Activated T-cell treated with anti-CD3 and anti-CD28 coated beads, Interleukin-2, amount 50 U/mL, for 4 hours (primary cell): ENCODE measurements at regions not wholly inside any gene's neighbourhood (a gene's known extent, or its start where the extent isn't known, plus 50 kb on each side); places are given as distances from the start of the nearest gene placed in this dataset.

Experiments
- ATAC-seq, 2 donors: fragments of 200-7000 bp; cut with Tn5 transposase; one replicate each; pipeline ENCODE4 v1.10.0; 2021
- DNase-seq: peaks from one replicate; pipeline ENCODE4 v3.0.0-alpha.2; 2020
- H3K27me3 Mint-ChIP-seq: one replicate; pipeline ENCODE4 v1.8.0; 2021; ENCODE audit warnings: low read depth, mixed read lengths
- H3K36me3 Mint-ChIP-seq: one replicate; pipeline ENCODE4 v1.8.0; 2022; ENCODE audit warnings: mixed read lengths; ENCODE audit not compliant: insufficient read depth
- H3K4me1 Mint-ChIP-seq: one replicate; pipeline ENCODE4 v1.8.0; 2021; ENCODE audit warnings: low read depth, mixed read lengths
- H3K4me3 Mint-ChIP-seq: one replicate; pipeline ENCODE4 v1.8.0; 2021; ENCODE audit warnings: mild to moderate bottlenecking, moderate library complexity, mixed read lengths
- H3K9me3 Mint-ChIP-seq: one replicate; pipeline ENCODE4 v1.8.0; 2021; ENCODE audit warnings: mixed read lengths

GRCh38 chr7:144936314-144936713, 100.5 kb upstream of the TPK1 start:
- Mint-ChIP-seq H3K4me3 (no peak overlapping the region), H3K27me3 (no peaks in the 10 kb centered on the region), H3K9me3 (peaks cover 5% of the 10 kb centered on the region), H3K36me3 (no peaks in the 10 kb centered on the region), H3K4me1 (no peaks in the 10 kb centered on the region)
- no peak for DNase-seq
- no peak for ATAC-seq

DNA sequence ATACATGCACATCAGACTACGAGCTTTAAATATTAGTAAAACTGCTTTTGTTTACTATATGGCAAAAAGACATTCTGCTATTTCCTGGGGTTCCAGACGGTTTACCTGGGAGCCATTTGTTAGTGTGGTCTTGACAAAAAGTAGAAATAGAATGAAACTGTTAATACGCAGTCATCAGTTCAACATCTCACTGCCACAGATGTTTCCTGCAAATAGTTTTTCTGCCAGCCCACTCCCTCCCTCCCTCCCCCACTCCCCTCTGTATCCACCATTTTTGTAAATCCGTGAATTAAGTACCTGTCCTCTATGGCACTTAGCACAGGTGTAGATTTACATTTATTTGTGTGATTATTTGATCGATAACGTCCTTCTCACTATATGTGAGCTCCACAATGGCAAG, 74.6 kb upstream of the TPK1 start:
- Mint-ChIP-seq H3K4me3 (no peak overlapping the region), H3K9me3 (no peaks in the 10 kb centered on the region), H3K4me1 (peaks cover 13% of the 10 kb centered on the region), H3K27me3 (peaks cover 2% of the 10 kb centered on the region), H3K36me3 (no peaks in the 10 kb centered on the region)
- DNase-seq: no peak
- no peak for ATAC-seq

GRCh38 chr7:144908943-144909556, 73.2 kb upstream of the TPK1 start:
- Mint-ChIP-seq H3K36me3 (no peaks in the 10 kb centered on the region), H3K4me3 (no peak overlapping the region), H3K4me1 (peaks cover 13% of the 10 kb centered on the region), H3K27me3 (peaks cover 2% of the 10 kb centered on the region), H3K9me3 (no peaks in the 10 kb centered on the region)
- DNase-seq (no peak), ATAC-seq (no peak)

DNA sequence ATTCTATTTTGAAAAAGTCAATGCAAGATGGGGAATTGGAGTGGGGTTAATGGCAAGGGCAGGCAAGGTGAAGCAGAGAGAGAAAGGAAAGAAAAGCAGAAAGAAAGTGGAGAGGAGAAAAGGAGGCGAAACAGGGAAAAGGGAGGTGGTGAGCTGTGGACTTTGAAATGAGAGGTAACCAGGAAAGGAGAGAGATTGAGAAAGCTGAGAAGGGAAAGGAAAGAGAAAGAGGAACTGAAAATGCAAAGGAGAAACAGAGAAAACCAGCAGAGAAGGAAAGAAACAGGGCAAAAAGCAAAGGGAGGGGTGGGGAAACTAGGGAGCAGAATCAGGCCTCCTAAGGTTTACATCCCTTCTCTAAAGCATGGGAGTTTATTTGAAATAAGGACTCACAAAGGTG, 72.5 kb upstream of the TPK1 start:
- Mint-ChIP-seq H3K4me3 (no peak overlapping the region), H3K27me3 (peaks cover 2% of the 10 kb centered on the region), H3K4me1 (peaks cover 13% of the 10 kb centered on the region), H3K36me3 (no peaks in the 10 kb centered on the region), H3K9me3 (no peaks in the 10 kb centered on the region)
- ATAC-seq (no peak), DNase-seq (no peak)

GRCh38 chr7:144907577-144907976, 71.7 kb upstream of the TPK1 start:
- ATAC-seq (no peak), DNase-seq (no peak)
- H3K4me3 Mint-ChIP-seq: no peak overlapping the region
- H3K4me1 Mint-ChIP-seq: peaks cover 13% of the 10 kb centered on the region
- H3K27me3 Mint-ChIP-seq: peaks cover 2% of the 10 kb centered on the region
- no peaks in the 10 kb centered on the region for H3K9me3 Mint-ChIP-seq
- no peaks in the 10 kb centered on the region for H3K36me3 Mint-ChIP-seq

GRCh38 chr7:144903201-144903600, 67.3 kb upstream of the TPK1 start:
- DNase-seq (no peak), ATAC-seq (no peak)
- Mint-ChIP-seq H3K36me3 (no peaks in the 10 kb centered on the region), H3K4me1 (peaks cover 6% of the 10 kb centered on the region), H3K4me3 (no peak overlapping the region), H3K27me3 (no peaks in the 10 kb centered on the region), H3K9me3 (peaks cover 8% of the 10 kb centered on the region)

DNA sequence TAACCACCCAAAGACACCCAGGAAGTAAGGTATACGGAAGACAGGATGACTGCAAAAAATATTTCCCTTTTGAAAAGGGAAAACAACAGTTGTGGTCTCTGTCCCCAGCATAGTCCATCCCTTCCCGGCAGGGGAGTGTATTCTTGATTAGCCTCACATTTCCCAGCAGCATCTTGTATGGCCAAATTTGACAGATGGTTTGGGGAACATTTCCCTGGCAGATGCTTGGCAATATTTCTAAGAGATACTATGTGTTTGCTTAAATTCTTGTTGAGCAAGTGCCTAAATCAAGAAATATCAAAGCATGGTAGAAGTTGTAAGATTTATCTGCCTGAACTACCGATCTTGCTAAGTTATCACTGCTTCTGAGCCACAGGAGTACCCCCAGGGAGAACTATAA, 56.9 kb upstream of the TPK1 start:
- Mint-ChIP-seq H3K4me3 (no peak overlapping the region), H3K36me3 (no peaks in the 10 kb centered on the region), H3K9me3 (no peaks in the 10 kb centered on the region), H3K4me1 (no peaks in the 10 kb centered on the region), H3K27me3 (no peaks in the 10 kb centered on the region)
- DNase-seq (no peak), ATAC-seq (no peak)
